NCI-H2081 (cell line): ENCODE measurements at regions not wholly inside any gene's neighbourhood (a gene's known extent, or its start where the extent isn't known, plus 50 kb on each side); places are given as distances from the start of the nearest gene placed in this dataset.
A peak's percentile ranks its signal among the peaks of the same experiment; 100 is the strongest.

Source experiments
- DNase-seq, 2 experiments: peaks; one replicate each; lab custom pipeline; 2025; lab: John Stamatoyannopoulos, UW

GRCh38 chr4:57689693-57690205 is 579.6 kb upstream of the IGFBP7 start:
- no peak for DNase-seq

DNA sequence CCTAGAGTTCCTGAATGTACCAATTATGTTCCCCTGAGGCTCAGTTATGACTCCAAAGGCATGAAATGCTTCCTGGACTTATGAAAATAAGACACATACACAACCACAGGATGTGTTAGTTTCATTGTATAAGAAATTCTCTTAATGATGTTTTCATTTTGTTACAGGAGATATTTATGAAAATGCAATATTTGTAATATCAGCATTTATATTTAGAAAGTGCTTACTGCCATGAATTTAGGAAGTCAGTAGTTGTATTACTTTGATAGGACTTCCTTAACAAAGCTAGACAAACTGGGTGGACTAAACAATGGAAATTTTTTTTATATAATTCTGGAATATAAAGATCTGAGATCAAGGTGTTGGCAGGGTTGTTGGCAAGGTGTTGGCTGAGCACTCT is 572.1 kb upstream of the IGFBP7 start:
- no peak for DNase-seq

- DNase-seq: no peak
Measured at GRCh38 chr4:57679969-57680368, 569.8 kb upstream of the IGFBP7 start.

DNA sequence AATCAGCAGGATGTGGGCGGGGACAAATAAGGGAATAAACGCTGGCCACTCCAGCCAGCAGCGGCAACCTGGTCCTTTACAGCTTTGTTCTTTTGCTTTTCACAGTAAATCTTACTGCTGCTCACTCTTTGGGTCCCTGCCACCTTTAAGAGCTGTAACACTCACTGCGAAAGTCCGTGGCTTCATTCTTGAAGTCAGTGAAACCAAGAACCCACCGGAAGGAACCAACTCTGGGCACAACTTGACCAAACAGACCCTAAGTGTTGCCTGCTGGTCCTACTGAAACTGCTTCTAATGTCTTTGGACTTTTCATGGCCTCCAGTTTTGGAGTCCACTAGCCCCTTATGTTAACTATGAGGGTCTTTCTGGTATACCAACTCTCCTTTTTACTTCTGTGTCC is 566.2 kb upstream of the IGFBP7 start:
- DNase-seq: no peak

DNA sequence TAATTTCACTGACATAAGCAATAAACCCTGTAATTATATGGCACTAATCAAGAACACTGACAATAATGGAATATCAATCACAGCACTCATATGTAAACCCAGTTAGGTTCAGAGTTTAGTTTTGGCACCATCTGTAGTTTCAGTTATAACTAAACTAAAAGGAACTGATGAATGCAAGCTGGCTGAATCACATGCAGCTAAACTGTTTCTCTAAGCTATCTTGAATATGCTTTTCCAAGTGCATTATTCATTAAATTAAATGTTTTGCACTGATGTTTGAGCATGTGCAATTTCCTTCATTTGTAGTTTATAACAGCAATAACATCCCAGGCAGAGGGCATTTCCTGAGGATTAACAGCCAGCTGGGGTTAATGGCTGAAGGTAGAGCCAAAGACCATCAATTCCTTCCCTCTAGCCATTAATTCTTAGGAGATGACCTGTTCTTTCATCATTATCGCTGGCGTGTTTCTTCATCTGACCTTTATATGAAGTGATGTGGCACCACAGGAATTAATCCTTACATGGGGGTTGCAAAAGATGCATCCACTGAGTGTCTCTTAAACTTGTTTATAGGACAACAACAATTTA is 562.8 kb upstream of the IGFBP7 start:
- peak in 1 of 2 experiments; percentile 53 for DNase-seq

DNA sequence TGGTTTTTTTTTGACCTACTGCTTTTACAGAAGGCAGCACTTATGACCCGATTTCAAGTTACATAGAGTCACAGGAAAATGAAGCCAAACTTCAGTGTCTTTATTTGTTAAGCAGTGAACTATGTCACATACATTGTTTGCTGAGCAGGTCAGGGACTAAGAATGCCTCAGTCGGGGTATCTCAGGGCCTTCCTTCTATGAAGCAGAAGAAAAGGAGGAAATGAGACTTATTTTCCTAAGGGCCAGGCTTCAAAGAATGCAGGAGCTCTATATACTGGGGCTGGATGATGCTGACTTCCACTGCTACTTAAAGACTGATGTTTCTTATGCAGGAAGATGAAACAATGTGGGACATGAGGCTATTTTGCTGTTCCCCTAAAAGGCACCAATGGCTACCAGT is 558.4 kb upstream of the IGFBP7 start:
- DNase-seq: no peak

DNA sequence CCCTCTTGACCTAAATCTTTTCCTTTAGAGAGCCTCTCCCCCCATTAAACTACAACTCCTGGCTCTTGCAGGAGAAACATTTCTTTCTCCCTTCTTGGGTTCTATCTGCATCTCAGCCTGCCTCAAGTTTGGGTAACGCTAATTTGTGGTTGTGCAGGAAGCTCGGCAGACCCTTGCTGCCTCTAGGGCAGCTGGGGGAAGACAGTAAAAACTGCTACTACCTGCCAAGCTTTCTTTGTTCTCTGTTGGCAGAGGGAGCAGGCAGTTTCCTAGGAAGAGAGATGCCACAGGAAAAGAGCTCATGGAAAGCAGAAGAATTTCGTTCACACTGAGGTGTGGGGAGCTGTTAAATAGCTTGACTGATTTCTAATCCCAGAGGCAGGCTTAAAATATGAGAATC is 555.6 kb upstream of the IGFBP7 start:
- no peak for DNase-seq

DNA sequence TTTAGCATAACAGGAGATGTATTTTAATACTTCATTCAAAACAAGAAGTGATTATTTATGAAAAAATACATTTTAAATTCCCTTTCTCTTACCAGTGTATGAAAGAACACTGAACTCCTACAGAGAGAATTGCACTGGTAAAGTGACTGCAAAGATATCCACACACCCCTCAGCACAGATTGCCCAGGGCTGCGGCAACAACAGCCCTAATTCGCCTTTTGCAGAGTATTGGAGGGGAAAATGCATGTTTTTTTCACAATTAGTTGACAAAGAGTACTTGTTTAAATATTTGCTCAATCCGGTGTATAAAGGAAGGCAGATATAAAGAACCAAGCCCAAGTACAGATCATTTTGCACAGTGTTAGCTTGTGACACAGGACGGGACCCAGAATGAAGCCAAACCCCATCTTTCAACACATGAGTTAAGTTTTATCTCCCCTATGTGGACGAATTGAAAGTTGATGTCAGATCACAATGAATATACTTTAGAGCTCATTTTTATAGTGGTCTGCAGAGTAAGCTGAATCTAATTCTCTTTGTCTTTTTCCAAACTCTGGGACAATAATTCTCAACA is 551.4 kb upstream of the IGFBP7 start:
- no peak for DNase-seq

GRCh38 chr4:57658673-57659072 is 548.5 kb upstream of the IGFBP7 start:
- DNase-seq: no peak

GRCh38 chr4:57658188-57658587 is 548.0 kb upstream of the IGFBP7 start:
- no peak for DNase-seq

- DNase-seq: no peak
Measured at GRCh38 chr4:57655342-57655741, 545.2 kb upstream of the IGFBP7 start.

DNA sequence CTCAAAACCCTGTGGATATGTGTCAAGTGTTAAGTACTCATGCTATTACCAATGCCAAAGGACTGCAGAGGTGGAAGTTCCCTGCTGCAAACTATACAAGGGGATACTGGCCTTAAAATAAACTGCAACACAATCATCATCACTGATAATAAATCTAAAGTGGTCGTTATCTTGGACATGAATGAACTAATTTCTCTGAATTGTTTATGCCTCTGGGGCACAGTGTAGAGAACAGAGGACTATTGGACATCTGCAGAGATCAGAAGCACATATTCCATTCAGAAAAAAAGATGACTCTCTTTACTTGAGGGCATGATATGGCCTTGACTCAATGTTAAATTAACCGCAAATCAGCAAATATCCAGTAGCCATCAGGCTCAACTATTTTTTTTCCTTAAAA is 542.6 kb upstream of the IGFBP7 start:
- no peak for DNase-seq

DNA sequence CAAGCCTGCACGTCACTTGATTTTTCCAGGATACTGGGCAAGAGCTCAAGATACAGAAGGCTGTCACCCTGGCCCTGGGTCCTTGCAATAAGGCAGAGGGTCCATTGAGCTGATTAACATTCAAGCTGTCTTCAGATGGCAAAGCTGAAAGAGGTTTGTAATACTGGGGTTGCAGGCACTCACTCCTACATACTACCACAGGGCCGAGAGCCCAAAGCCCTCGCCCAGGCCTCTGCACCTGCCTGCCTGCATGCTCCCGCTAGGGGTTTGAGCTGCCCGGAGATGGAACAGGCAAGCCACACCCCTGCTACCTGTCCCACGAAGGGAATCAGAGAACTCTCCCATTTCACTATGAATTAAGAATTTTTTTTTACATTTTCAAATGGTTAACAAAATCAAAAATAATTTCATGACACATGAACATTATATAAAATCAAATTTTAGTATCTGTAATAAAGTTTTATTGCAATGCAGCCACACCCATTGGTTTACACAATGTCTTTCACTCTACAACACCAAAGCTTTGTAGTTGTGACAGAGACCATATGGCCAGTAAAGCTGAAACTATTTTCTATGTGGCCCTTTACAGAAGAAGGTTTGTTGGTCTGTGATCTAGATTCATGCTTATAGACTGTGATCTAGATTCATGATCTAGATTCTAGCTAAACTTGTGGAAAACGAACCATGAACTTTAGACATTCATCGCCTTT is 530.4 kb upstream of the IGFBP7 start:
- no peak for DNase-seq

GRCh38 chr4:57639561-57640382 is 529.6 kb upstream of the IGFBP7 start:
- no peak for DNase-seq

DNA sequence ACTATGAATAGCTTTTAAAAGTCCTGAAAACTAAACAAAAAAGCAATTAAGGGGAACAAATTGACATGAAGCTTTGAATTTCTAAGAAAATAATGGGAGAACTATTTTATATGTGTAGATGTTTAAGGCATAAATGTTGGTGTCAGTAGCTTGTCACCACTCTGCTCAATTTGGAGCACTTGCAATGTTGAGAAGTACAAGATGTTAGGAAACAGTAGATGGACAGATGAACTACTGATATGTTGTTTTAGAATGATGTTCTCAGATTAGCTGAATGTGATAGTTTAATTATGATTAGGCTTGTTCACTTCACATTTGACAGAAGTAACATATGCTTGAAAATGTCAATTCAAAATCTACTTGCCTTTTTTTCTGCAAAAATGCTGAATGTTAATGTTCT is 525.7 kb upstream of the IGFBP7 start:
- DNase-seq: no peak

- no peak for DNase-seq
Measured at GRCh38 chr4:57633212-57633859, 523.2 kb upstream of the IGFBP7 start.

- no peak for DNase-seq
Measured at GRCh38 chr4:57632564-57632963, 522.4 kb upstream of the IGFBP7 start.

GRCh38 chr4:57631147-57631546 is 521.0 kb upstream of the IGFBP7 start:
- DNase-seq: no peak

DNA sequence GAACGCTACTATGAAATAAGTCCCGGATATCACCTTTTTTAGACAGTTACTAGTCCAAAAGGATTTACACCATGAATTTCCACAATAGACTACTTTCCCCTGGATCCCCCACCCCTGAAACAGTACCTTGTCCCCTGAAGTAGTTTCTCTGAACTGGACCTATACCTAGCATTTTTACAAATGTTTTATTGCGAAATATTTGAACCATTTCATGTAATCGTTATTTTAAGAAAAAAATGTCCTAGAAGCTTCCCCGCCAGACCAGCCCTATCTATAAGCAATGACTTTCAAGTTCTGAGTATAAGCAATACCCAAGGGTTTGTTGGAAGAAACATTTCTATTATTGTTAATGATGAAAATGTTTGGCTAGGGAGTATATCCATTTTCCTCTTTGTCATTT is 517.8 kb upstream of the IGFBP7 start:
- DNase-seq: no peak

GRCh38 chr4:57614257-57614932 is 504.2 kb upstream of the IGFBP7 start:
- no peak for DNase-seq

- no peak for DNase-seq
Measured at GRCh38 chr4:57612279-57612678, 502.1 kb upstream of the IGFBP7 start.
